NCI-H748 treated with DMSO at 0.1 percent for 48 hours (cell line): ENCODE measurements at regions not wholly inside any gene's neighbourhood (a gene's known extent, or its start where the extent isn't known, plus 50 kb on each side); places are given as distances from the start of the nearest gene placed in this dataset.
"Not testable (repeated sequence)": the region's sequence is repeated elsewhere in the genome, so short reads cannot be mapped to it uniquely, and the experiment has no call there.

ENCODE experiments used
- DNase-seq: peaks from one replicate; lab custom pipeline; 2025; lab: John Stamatoyannopoulos, UW

DNA sequence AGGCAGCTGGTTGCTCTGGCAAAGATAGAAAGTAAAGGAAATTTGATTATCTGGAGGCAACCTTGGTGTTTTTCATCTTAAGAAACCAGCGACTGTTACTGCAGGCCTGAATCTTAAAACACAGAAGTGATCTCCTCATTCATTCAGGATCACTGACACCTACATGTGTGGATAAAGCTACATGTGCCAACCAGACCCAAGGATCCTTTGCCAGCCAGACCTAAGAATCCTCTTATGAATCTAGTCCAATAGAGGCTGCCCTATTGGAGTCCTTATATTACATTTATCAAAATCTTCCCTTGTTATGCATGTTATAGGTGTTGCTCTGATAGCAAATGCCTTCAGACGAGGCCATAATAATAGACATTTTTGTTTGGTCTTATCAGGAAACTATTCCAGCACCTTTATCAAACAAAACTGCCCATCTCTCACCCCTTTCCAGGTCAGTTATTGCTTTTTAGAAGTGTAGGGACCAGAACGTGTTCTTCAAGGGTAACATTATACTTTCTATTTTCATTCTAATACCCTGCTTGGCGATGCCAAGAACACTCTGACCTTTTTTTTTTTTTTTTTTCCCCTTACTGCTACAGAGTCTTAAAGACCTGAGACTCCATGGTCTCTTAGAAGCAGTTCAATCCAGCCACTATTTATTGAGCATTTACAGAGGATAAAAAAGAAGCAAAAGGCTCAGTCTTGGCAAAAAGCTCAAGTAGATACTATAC is 175.5 kb upstream of the PTBP2 start:
- DNase-seq, result no peak

DNA sequence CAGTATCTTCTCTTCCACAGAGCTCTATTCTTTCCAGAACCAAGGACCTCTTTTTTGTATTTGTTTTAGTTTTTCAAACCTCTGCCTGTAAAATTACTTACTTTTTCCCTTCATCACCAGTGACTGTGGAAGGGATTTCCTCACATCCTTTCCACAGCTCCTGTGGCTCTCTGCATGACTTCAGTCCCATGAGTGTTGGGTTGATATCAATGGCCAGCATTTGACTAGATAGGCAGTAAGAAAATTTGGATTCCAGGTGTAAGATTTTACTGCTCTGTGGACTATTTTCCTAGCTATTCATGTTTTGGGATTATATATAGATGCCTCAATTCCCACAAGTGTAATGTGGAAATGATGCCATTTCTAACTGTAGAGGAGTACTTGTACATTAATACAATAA is 171.5 kb upstream of the PTBP2 start:
- DNase-seq, result no peak

DNA sequence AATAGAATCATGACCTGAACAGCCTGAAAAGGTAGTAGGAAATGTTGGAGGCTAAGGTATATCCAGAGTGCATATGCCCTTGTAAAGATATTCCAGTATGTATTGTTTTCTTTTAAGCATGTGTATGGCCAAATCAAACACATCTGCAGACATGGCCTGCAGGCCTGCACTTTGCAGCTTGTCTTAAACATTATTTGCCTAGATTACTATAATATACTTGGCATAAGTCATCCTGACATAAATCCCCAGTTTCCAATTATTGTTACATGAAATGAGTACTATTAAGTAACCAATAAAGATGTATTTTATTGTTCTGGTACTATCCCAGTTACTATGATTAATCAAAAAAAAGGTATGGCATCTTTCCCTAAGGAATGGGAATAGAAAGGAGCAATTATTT is 169.1 kb upstream of the PTBP2 start:
- no peak for DNase-seq

DNA sequence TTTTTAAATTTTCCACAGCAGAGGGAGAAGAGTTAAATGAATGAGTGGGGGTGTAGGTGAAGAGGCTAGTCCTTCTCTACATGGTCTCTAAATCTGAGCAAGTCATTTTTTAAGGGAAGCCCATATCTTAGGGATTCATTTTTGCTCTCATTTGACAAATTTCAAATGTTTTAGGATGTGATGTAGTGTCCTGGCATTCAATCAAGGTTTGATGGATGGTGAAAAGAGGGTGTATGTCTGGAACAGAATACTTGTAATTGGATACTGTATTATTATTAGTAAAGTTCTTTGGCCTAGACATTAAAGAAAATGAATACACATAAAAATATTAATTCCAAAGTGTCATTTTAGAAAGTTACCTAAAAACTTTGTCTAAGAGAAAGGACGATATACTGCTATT is 167.8 kb upstream of the PTBP2 start:
- DNase-seq, result no peak

DNA sequence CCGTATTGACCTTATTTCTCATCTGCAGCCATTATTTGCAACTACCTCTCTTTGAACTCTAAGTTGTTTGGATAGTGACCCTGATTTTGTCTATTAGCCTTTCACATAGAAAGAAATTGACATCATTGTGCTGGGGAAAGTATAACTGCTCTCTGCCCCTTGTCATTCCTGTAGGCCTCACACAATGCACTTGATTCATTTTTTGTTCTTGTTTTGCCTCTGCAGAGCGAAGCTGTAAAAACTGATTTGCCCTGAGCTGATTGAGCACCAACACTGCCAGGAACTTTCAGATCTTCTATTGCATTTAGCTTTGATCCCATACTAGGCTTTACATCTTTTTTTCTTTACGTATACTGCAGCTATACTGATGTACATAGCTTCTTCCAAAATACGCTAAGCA is 167.2 kb upstream of the PTBP2 start:
- no peak for DNase-seq

DNA sequence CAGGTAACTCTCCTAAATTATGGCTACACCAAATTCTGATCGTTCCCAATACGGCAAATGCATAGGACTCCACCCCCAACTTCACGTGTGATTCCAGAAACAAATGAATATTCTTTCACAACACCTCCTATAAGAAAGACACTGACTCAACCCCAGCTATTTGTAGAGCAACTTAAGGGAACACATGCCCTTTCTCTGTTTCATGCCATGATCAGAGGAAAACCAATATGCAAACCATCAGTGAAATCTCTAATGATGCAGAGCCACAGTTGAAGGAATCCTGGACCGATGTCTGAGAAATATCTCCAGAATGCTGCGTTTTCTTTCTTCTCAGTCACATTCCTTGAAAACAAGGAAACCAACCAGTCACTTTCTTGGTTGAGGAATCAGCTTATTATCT is 164.2 kb upstream of the PTBP2 start:
- DNase-seq, result no peak

DNA sequence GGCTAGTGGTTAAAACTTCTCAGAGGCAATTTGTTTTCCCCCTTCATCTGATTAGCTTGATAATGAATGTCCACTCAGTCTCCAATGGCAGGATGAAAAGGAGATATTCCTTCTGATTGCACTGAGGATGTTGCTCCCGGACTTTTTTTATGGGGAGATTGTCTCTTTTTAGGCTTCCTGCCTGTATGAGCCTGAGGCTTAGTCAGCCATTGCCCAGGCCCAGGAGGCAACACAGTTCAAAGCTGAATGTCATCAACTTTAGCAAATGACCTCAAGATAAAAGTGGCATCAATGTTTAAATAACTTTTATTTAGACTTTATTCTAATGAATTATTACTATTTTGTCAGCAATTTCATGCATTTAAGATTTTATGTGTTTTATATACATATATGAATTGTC is 162.9 kb upstream of the PTBP2 start:
- no peak for DNase-seq

DNA sequence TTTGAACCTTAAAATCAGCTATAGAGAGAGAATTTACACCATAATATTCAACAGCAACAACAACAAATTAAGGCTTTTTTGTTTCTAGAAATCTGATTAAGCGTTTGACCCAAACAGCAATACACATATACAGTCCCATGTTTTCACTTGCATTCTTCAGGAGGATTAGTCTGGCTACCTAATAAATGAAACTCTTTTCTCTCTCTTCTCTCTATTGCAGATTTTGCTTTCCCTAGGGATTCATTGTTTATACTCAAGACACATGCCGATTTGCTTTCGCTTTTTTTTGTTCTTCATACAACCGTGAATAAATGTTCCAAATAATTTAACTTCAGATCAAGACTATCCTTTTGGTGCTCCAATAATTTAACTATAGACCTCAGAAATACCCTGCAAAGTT is 162.4 kb upstream of the PTBP2 start:
- DNase-seq, result no peak

DNA sequence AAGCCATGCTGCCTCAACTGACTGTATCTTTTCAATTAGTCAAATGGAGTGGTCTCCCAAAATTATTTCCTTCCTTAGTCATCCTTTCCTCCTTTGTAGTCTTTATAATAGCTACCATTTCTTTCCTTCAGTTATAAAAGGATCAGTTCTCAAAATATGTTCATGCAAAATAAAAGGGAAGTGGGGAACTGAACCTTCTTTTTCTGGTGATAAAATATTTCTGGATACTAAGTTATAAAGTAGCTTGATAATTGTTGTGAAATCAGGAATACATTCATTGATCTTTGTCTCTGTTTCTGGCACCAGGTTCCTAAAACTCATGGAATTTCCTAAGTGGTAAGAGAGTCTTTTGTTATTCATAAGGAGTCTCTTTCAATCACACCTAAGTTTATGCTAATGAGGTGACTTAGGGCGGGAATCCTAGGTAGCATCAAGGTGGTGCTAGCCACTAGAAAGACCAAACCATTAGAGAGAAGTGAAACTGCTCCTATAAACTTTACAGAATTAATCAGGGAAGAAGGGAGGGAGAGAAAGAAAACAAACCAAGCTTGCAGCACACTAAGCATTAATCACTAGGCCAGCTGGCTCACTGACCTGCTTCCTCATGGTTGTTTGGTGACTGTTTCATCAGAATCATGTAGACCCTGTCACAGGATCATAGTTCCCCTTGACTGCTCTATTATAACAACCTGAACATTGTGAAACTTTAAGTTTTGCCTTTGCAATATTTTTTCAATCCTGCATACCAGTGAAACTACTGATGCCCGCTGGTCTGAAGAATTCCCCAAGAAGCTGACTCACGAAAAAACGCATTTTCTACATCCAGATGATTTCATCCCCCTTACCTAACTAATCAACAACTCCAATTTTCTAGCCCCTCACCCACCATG is 161.6 kb upstream of the PTBP2 start:
- DNase-seq, result no peak

DNA sequence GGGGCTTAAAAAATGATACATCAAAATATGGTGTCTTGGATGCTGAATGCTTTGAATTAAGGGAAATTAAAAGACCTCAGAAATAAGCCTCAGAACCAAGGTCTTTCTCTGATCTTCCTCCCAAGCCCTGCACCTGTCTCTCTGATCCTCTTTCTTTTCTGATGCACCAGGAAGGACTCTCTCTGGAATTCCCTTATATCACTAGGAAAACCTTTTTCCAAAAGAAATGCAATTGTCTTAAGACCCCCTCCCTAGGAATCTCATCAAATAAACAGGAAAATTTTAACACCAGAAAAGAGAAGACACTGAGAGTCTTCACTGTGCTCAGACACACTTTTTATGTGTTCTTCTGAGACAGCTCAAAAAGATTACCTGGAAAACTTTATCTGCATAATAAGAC is 159.5 kb upstream of the PTBP2 start:
- no peak for DNase-seq

DNA sequence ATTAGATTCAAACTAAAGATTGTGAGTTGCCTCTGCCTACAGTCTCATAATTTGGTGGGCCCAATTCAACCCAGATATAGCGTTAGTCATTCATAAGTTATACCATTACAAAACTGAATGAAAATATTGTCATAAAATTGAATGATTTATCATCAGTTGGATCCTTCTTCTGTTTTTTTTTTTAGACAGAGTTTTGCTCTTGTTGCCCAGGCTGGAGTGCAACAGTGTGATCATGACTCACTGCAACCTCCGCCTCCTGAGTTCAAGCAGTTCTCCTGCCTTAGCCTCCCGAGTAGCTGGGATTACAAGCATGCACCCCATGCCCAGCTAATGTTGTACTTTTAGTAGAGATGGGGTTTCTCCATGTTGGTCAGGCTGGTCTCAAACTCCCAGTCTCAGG is 157.2 kb upstream of the PTBP2 start:
- DNase-seq, result not testable (repeated sequence)

DNA sequence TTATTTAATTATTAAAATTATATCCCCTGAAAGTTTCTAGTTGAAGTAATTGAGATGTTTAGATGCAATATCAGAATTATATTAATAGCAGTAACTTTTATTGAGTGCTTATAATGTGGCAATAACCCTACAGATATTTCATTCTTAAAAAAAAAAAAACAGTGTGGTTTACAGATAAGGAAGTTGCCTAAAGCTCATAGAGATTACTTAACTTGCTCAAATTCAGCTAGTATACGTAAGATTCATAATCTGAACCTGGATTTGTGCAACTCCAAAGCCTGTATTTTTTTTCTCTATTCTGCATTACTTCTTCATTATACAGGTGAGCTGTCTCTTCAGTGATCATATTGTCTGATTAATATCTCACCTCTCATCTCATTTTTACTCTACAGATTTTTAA is 156.0 kb upstream of the PTBP2 start:
- no peak for DNase-seq

DNA sequence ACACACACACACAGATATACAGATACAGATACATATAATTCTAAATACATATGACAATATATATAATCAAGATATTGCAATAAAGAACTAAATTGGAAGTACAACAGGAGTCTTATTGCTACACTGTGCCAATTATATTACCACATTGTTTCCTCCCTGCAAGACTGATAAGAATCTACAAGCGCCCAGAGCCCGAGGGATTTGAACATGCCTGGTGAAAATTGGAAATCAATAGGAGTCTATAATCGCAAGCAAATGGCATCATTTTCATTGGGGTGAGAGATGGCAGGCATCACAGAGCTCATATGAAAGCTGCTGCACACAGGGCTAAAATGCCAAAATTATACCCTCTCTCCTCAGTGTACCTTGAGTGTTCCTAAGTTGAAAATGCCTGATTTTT is 152.9 kb upstream of the PTBP2 start:
- no peak for DNase-seq

DNA sequence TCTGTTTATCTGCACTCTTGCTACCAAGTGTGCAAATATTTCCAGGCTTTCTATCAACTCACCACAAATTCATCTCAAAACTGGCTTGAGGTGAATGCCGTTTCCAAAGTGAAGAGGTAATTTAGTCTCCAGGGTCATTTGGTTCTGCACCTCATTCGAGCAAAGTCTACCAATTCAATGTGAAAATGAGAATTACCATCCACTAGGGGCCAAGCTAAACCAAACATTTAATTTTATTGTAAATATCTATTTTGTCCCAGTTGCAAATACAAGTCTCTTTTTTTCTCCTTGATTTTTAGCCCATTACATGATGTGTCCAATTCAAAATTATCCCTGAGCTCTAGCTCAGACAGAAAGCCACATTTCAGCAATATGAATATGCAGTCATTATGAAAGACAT is 152.3 kb upstream of the PTBP2 start:
- no peak for DNase-seq

DNA sequence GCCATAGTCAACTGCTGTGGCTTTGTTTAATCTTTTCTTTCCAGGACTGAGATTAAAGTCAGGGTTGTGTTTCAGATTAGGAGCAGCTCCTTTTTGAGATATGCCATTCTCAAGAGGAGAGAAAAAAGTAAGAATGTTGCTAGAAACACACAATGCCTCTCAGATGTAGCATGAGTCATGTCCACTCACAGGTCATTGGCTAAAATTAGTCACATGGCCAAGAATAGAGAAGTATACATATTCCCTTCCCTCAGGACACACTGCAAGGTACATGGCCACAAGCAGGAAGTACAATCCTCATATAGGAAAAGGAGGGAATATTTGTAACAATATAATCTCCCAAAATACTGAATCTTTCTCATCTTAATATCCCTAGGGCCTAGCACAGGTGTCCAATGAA is 141.9 kb upstream of the PTBP2 start:
- no peak for DNase-seq

DNA sequence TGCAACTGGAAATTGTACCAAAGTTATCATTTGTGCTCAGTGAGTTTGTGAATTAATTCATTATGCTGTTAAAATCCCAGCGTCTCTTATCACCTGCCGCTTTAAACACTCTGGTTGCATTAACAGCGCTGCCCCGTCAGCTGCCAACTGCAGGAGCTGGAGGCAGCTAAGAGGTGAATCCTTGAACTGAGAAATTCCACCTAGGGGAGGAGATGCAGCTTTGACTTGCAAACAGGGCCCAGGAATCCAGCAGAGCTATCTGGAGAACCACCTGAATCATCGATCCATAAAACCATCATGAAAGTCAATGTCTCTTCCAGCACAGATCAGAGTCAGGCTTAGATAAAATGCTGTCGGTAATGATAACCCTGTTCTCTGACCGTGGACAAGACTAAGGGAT is 140.7 kb upstream of the PTBP2 start:
- no peak for DNase-seq

DNA sequence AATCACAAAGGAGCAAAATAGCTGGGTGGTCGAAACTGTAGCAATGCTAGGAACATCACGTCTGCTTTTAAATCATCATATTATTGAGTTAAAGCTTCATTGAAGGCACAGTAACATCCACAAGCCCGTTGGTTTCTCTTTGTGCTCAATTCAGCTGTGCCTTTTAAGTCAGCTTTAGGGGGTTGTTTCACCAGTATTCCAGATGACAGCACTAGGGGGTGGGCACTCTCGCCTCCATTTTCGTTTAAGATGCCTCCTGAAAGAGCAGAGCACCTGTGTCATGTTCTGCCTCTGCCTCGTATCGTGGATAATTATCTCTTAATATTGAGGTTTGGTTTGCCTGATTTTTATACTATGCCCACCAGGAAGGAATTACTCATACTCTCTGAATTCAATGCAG is 139.8 kb upstream of the PTBP2 start:
- DNase-seq, result no peak

DNA sequence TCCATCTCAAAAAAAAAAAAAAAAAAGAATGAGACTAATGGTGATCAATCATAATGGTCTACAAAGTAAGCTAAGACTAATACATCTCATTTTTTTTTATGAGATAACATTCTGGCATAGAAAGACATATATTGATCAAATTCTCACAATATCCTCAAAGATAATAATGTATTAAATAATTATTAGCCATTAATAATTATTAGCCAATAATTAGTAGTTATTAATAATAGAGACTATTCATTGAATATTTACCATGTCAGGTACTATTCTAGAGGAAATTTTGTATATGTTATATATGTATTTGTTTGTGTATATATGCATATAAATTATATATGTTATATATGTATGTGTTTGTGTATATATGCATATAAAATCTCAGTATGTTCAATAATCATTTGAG is 137.7 kb upstream of the PTBP2 start:
- DNase-seq, result no peak

DNA sequence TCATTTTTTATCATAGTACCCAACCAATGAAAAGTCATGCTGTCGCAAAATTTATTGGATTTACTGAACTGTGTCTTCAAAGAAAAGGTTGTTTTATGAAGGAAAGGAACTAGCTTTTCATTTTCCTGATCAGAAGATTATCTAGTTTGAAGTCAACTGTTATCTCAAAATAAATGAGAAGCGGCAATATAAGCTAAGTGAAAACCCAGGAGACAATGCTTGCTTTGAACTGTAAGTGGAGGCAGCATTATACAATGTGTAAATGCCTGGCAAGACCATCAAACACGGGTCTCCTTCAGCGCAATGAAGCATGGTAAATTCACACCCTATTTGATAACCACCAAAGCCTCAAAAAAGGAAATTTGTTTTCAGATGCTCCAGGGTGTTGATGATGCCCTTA is 134.4 kb upstream of the PTBP2 start:
- no peak for DNase-seq

DNA sequence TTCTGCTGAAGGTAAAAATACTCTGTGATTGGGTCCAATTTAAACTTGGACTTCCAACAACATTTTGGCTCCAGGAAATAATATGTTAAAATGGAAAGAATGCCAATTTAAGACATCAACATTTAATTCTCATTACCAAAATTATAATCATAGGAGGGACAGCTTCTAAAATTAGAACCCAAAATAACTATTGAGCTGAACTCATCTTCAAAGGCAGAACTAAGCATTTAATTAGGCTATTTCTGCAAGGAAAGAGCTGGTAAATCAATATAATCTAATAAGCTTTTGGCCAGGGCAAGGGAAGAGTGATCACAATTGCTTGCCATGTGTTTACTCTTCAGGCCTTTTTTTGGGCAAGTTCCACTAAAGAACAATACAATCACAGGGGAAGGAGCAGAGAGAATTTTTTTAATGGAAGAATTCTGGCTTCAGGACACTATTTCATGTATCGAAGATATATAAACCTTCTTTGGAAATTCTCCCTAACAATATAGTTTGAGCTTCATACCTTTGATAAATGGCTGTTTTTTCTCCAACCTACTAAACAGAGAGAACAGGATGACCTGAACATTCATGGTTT is 133.1 kb upstream of the PTBP2 start:
- DNase-seq, result no peak

DNA sequence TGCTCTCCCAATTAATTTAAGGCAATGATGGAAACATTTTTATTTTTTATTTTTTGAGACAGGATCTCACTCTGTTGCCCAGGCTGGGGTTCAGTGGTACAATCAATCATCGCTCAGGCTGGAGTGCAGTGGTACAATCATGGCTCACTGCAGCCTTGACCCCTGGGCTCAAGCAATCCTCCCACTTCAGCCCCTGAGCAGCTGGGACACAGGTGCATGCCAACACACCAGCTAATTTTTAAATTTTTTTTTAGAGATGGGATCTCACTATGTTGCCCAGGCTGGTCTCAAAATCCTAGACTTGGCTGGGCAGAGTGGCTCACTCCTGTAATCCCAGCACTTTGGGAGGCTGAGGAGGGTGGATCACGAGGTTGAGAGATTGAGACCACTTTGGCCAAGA is 126.1 kb upstream of the PTBP2 start:
- not testable (repeated sequence) for DNase-seq

DNA sequence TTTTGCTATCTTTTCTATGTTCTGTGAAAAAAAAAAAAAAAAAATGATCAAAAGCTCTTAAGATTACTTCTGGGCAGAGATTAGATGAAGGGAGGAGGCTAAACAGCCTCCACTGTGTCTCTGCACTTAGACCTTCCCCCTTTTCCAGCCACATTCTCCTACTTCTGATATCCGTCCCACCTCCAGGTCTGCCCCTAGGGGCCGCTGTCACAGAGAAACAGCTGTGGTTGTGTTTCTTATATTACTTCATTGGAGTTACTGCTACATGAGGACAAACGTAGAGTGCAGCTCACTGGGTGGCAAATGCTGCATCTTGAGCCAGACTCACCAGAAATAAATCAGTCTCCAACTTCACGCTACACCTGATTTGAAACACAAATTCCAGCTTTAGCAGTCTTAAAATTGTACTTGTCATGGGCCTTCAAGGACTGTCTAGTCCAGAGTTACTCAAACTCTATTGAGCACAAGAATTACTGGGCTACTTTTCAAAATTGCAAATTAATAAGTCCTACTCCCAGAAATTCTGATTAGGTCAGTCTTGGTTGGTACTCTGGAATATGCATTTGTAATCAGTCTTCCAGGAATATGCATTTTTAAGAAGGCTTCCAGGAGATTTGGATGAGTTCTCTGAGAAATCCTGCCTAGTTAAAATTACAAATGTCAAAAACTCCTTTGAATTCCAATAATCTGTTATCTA is 125.2 kb upstream of the PTBP2 start:
- DNase-seq, result no peak

DNA sequence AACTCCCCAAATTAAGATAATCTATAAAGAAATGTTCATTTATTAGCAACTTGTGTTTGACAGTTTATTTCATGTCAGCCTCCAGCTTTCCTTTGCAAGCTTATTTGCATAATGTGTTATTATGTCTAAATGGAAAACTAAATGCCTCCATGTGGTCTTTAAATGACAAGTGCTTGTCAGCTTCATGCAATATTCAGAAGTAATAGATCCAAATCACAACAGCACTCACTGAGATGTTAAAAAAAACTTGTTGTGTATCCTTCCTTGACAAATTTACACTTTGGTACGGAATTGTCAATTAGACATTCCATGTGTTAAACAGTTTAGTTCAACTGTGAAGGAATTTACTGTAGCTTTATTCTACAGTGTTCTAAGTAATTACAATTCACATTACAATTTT is 124.4 kb upstream of the PTBP2 start:
- DNase-seq, result no peak
